HG03139 (cell line): ENCODE measurements at regions not wholly inside any gene's neighbourhood (a gene's known extent, or its start where the extent isn't known, plus 50 kb on each side); places are given as distances from the start of the nearest gene placed in this dataset.

Experiments used
- ATAC-seq: cut with Tn5 transposase; IDR thresholded peaks from one replicate; pipeline ENCODE4 v1.9.1; 2021; ENCODE audit not compliant: unreplicated experiment

GRCh38 chr15:61500523-61500922, 271.4 kb upstream of the RORA start:
- ATAC-seq = no peak

- no peak for ATAC-seq
Measured at GRCh38 chr15:61499376-61499775, 270.3 kb upstream of the RORA start.

GRCh38 chr15:61489571-61489970, 260.5 kb upstream of the RORA start:
- no peak for ATAC-seq

- ATAC-seq = no peak
Measured at GRCh38 chr15:61483599-61483998, 254.5 kb upstream of the RORA start.

- no peak for ATAC-seq
Measured at GRCh38 chr15:61481886-61482285, 252.8 kb upstream of the RORA start.

- no peak for ATAC-seq
Measured at GRCh38 chr15:61480863-61481262, 251.8 kb upstream of the RORA start.

DNA sequence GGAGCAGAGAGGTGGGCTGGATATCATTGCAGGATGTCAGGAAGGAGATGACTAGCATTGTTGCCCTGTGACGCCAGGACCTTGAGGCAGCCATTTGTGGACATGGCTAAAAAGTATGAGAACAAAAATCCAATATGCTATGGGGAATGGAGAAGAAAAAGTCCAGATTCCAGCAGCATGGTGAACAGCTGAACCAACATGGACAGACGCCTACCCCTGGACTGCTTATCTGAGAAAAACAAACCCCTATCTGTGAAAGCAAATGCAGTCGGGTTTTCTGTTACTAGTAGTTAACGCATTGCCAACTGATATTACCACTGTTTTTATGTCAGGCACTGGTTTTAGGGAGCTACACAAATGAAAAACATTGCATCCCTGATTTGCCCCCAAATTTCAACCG, 251.2 kb upstream of the RORA start:
- ATAC-seq = no peak

- ATAC-seq = no peak
Measured at GRCh38 chr15:61479613-61480012, 250.5 kb upstream of the RORA start.

GRCh38 chr15:61476741-61477140, 247.6 kb upstream of the RORA start:
- no peak for ATAC-seq

DNA sequence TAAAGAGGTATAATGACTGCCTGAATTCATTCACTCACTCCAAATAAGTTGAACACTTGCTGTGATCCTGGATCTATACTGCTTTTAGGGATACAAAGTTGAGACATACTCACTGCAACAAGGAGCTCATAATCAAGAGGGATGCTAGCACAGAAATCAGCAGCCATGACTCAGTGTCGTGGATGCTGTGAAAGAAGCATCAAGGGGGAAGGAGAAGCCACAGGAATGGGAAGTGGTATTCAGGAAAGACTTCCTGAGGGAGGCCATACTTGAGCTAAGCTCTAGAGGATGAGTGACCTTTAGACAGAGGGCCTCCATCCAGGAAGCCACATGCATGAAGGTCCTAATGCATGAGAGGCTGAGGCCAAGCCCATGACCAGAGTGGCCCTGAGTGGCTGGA, 245.7 kb upstream of the RORA start:
- no peak for ATAC-seq

DNA sequence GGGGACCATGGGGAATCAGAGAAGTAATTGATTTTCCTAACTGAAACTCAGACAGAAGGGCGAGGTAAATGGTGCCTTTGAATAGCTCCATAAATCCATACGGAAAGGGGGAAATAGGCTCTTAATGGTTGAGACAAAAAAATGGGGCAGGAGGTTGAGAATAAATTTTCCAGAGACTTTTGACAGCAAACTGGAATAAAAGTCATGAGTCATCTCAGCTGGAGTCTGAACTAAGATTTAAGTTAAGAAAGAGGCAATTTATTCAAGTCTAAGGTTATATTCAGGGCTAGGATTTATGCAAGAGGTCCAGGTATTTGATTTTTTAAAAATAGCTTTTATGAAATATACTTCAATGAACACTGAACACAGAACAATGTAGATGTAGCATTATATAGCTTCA, 238.7 kb upstream of the RORA start:
- ATAC-seq = no peak

DNA sequence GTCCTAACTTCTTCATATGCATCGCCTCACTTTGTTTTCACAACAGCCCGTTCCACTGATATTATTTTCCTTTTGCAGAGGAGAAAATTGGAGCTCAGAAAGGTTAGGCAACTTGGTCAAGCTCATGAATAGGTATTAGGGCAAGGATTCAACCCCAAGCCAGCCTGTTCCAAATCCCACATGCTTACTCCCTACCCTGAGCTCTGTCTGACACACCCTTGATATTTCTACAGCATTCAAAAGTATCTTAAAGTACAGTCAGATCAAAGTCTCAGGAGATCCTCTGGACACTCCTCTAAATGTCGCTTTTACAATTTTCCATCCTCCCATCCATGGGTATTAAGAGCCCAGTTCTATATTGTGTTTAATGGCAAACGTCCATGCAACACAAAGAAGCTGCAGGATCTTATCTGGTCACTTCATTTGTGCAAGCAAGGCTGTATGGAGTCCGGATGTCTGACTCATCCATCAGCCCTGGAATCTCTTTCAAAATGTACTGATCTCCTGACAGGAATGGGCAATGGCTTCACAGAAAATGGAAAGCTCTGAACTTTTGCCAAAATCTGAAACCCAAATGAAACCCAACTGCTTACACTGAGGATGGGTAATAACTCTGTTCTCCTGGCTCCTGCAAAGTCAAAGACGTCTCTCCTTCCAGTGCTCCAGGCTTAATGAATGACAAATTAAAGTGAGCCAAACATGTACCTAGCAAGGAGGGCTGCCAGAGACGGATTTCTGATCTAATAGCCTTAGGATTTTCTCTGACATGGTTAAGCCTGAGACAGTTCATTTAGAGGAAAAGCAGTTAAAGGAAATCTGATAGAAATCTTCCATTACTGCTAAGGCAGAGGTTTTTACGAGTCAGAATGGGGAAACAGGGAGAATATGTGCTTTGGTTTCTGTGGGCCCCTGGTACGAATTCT, 230.9 kb upstream of the RORA start:
- no peak for ATAC-seq

DNA sequence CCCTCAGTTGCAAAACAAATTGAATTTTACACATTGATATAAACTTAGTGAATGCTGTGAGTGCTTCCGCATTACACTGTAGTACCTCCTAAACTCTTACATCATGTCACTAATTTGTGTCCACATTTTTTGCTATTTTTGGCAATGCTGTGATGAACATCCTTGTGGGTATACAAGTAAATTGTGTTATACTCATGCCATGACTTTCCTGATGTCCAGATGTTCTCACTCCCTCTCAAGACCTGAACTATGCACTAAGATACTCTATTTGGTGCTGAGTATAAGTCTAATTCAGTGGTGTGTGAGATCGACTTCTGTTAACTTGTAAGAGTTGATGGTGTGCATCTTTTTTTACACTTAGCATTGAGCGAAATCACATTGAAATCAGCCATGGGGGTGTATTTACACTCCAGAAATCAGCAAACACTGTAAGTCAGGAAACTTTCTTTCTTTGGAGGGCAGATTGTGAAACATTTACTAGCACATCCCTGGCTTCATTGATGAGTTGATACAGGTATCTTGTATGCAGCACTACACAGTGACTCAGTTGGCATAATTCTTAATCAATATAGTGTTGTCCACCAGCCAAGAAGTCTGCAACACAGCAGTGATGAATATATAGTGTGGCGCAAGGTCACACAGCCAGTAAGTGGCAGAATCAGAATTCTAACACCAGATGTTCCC, 228.1 kb upstream of the RORA start:
- no peak for ATAC-seq

GRCh38 chr15:61449186-61449702, 220.1 kb upstream of the RORA start:
- ATAC-seq = no peak

GRCh38 chr15:61447981-61448380, 218.9 kb upstream of the RORA start:
- no peak for ATAC-seq

DNA sequence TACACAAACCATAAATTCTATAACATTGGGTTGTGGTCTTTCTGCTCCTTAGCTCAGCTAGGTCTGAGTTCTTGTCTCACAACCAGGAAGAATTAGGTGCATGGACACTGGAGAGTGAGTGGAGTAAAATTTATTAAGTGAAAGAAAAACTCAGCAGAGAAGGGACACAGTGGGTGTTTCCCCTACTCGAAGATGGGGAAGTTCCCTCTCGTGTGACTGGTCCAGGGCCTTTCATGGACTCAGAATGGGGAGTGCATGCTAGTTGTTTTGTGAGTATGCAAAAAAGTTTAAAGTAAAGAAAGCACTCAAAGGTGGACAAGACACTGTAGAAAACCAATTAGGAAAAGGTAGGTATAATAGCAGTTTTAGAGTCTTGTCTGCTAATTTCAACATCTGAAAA, 215.5 kb upstream of the RORA start:
- ATAC-seq = no peak

DNA sequence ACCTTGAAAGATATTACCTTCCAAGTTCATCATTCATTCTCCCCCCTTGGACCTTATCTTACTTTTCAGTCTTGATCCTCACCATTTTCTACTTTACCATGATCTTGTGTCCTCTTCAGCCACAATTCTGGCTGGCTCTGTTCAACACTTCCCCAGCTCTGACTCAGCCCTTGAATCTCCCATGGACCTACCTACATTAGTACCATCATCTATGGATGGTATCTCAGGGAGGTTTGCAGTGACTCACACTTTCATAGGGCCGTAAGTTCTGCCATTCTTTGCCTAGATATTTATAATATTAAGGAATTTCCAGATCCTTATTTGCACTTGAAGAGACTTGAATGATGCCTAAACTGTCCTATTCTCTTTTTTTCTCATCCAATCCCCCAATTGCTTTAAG, 213.7 kb upstream of the RORA start:
- ATAC-seq = no peak

GRCh38 chr15:61441891-61442290, 212.8 kb upstream of the RORA start:
- no peak for ATAC-seq

DNA sequence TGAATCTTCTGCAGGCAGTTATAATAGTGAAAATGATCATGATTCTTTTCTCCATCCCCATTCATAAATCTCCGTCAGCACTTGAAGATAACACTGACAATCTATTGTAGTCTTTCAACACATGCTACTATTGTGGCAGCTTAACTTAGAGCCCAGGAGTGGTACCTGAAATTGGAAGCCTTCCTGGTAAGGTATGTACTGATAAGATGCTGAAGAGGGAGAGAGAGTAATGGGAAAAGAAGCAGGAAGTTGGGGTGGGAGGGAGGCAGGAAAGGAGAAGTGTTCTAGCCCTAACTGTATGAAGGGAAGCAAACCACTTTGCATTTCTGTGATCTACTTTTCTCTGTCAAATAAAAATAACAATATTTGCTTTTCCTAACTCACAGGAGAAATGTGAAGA, 197.4 kb upstream of the RORA start:
- ATAC-seq = no peak

- no peak for ATAC-seq
Measured at GRCh38 chr15:61425934-61426333, 196.8 kb upstream of the RORA start.

DNA sequence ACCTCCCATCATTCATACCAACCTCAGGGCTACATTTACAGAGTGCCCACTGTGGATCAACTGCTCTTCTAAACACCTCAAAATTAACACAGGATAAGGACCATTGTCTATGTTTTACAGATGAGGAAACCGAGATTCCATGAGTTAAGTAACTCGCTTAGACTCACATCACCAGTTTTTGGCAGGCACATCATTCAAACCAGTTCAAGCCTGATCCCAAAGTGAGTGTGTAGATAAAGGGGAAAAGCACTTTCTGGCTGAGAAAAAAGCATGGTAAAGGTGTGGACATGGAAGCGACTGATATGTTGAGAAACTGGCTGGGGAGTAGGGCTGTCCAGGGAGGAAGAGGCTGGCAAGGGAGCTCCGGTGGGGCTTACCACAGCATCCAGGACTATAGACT, 193.7 kb upstream of the RORA start:
- ATAC-seq = no peak

DNA sequence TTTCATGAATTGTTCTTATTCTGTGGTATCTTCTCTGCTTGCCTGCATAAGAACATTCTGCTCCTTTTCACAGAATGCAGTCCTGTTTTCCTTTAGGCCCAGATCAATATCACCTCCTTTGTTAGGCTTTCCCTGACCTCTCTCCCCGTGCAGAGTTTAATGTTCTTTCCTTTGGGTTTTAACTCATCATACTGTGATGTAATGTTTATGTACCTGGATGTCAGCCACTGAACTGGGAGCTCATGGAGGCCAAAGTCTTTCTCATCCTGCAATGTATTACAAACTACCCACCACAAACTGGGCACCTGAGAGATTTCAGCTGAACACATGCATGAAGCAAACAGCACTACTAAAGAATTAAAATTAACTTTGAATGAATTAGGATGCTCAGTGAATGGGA, 192.8 kb upstream of the RORA start:
- no peak for ATAC-seq
